ENCODE measurements at regions not wholly inside any gene's neighbourhood (a gene's known extent, or its start where the extent isn't known, plus 50 kb on each side); places are given as distances from the start of the nearest gene placed in this dataset.
A peak's percentile ranks its signal among the peaks of the same experiment; 100 is the strongest.

DNA sequence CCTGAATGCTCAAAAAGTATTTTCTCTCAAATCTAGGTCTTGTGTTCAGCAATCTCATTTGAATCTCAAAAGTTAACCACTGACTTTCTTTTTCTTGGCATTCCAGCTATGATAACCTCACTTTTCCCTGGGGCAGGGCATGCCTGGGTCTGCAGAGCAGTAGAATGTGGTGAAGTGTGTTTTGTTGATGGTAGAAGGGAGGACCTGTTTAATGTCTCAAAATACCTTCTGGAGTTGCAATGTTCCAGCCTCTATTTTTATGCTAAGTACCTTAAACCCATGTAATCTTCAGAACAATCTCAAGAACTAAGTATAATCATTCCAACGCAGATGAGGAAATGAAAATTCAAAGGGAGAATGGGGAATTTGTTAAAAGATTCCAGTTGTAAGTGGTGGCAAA is 82.1 kb upstream of the FUT8 start:
- Histone ChIP-seq H3K4me2 (ENCODE audit: low read length) (peak overlapping the region; percentile 45), H3K9ac (ENCODE audit: low read length) (no peak overlapping the region), H2BK120ac (ENCODE audit: insufficient read depth, low read length, poor library complexity) (peak overlapping the region; percentile 90), H3K4ac (ENCODE audit: low read depth, low read length) (no peak overlapping the region), H3K27ac (ENCODE audit: low read depth, low read length) (peak overlapping the region; percentile 84), H2BK5ac (ENCODE audit: low read depth, low read length, poor library complexity) (no peak overlapping the region), H4K91ac (ENCODE audit: low read depth, low read length) (peak overlapping the region; percentile 64), H3K4me3 (ENCODE audit: low read depth, low read length) (no peak overlapping the region), H3K9me3 (ENCODE audit: insufficient read depth, low read depth, low read length) (no peaks in the 10 kb centered on the region), H3K36me3 (ENCODE audit: control insufficient read depth in 1 of 2, insufficient read depth in 2 of 2, low read length in 2 of 2) (no peaks in the 10 kb centered on the region), H4K12ac (ENCODE audit: low read depth, low read length) (no peak overlapping the region), H3K79me2 (ENCODE audit: control insufficient read depth, insufficient read depth, low read length, poor library complexity) (peaks cover 3% of the 10 kb centered on the region), H2AK5ac (ENCODE audit: low read length) (no peak overlapping the region), H3K4me1 (ENCODE audit: control insufficient read depth in 1 of 2, insufficient read depth in 2 of 2, low read length in 2 of 2) (peaks cover 16 to 27% of the 10 kb centered on the region in 2 experiments), H3K14ac (ENCODE audit: low read length) (no peak overlapping the region), H3K27me3 (ENCODE audit: insufficient read depth, low read length) (no peaks in the 10 kb centered on the region), H2BK12ac (ENCODE audit: low read length) (no peak overlapping the region), H3K18ac (ENCODE audit: low read length) (no peak overlapping the region), H2AFZ (ENCODE audit: insufficient read depth, low read length, poor library complexity) (no peak overlapping the region), H4K8ac (ENCODE audit: low read depth, low read length) (no peak overlapping the region), H3K79me1 (ENCODE audit: low read length) (peaks cover 18% of the 10 kb centered on the region), H3K23ac (ENCODE audit: low read length) (no peak overlapping the region)
- WGBS (ENCODE audit: extremely low coverage, insufficient coverage, insufficient read length) = no CpG with 5 or more reads among the region's 1 CpG
- peak; percentile 85 to 94 for DNase-seq

DNA sequence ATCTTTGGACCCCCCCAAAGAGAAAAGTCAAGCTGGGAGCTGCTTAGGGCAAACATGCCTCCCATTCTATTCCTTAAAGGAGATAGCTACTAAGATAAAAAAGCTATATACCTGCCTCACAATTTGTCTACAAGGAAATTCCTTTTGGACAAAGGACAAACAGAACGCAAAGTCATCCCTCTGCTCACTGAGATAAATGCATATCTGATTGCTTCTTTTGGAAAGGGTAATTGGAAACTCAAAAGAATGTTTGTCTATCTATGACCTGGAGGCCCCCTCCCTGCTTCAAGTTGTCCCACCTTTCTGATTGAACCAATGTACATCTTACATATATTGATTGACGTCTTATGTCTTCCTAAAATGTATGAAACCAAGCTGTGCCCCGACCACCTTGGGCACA is 80.9 kb upstream of the FUT8 start:
- no CpG with 5 or more reads among the region's 3 CpGs for WGBS (ENCODE audit: extremely low coverage, insufficient coverage, insufficient read length)
- no peak overlapping the region for H2AFZ ChIP-seq (ENCODE audit: insufficient read depth, low read length, poor library complexity)
- no peak overlapping the region for H4K12ac ChIP-seq (ENCODE audit: low read depth, low read length)
- peak overlapping the region; percentile 16 for H2BK5ac ChIP-seq (ENCODE audit: low read depth, low read length, poor library complexity)
- H2AK5ac ChIP-seq (ENCODE audit: low read length) = no peak overlapping the region
- H3K4me1 ChIP-seq (ENCODE audit: control insufficient read depth in 1 of 2, insufficient read depth in 2 of 2, low read length in 2 of 2) = peaks cover 23 to 34% of the 10 kb centered on the region in 2 experiments
- H2BK12ac ChIP-seq (ENCODE audit: low read length) = no peak overlapping the region
- no peak overlapping the region for H4K91ac ChIP-seq (ENCODE audit: low read depth, low read length)
- H3K18ac ChIP-seq (ENCODE audit: low read length) = no peak overlapping the region
- H3K27ac ChIP-seq (ENCODE audit: low read depth, low read length) = no peak overlapping the region
- no peak overlapping the region for H3K23ac ChIP-seq (ENCODE audit: low read length)
- no peak overlapping the region for H2BK120ac ChIP-seq (ENCODE audit: insufficient read depth, low read length, poor library complexity)
- no peak overlapping the region for H3K4me2 ChIP-seq (ENCODE audit: low read length)
- H3K4ac ChIP-seq (ENCODE audit: low read depth, low read length) = no peak overlapping the region
- peaks cover 23% of the 10 kb centered on the region for H3K79me1 ChIP-seq (ENCODE audit: low read length)
- no peaks in the 10 kb centered on the region for H3K36me3 ChIP-seq (ENCODE audit: control insufficient read depth in 1 of 2, insufficient read depth in 2 of 2, low read length in 2 of 2)
- peaks cover 3% of the 10 kb centered on the region for H3K79me2 ChIP-seq (ENCODE audit: control insufficient read depth, insufficient read depth, low read length, poor library complexity)
- no peaks in the 10 kb centered on the region for H3K27me3 ChIP-seq (ENCODE audit: insufficient read depth, low read length)
- H3K9me3 ChIP-seq (ENCODE audit: insufficient read depth, low read depth, low read length) = no peaks in the 10 kb centered on the region
- no peak overlapping the region for H3K9ac ChIP-seq (ENCODE audit: low read length)
- no peak overlapping the region for H3K4me3 ChIP-seq (ENCODE audit: low read depth, low read length)
- no peak overlapping the region for H3K14ac ChIP-seq (ENCODE audit: low read length)
- no peak overlapping the region for H4K8ac ChIP-seq (ENCODE audit: low read depth, low read length)
- no peak for DNase-seq

DNA sequence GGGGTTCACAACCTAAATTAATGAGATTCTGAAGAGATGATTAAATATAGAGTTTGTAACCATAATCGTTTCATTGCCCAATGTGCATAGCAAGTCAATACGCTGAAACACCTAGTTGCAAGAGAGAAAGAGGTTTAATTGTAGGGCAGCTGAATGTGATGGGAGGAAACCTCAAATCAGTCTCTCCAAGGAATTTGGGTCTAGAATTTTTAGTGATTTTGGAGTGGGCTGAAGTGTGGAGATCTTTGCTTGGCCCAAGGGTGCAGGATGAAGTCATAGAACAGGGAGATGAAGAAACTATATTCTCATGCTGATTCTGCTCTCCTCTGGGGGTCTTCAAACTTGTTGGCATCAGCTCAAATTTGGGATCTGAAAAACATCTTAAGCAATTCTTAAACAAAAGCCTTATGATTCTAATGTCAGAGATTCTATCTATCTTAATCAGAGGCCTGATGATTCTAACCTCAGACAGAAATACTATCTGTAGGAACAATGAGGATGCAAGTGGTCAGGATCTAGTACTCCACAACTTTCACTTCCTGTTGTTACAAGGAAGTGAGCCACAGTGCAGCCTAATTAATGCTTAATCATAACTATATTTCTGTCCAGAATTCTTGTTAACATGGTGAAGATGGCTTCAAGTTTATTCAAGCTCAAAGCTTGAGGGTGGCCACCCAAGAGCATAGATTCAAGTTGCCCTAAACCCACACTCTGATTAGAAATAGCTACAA is 80.2 kb upstream of the FUT8 start:
- Histone ChIP-seq H3K79me1 (ENCODE audit: low read length) (peaks cover 23% of the 10 kb centered on the region), H3K18ac (ENCODE audit: low read length) (no peak overlapping the region), H2AFZ (ENCODE audit: insufficient read depth, low read length, poor library complexity) (no peak overlapping the region), H2AK5ac (ENCODE audit: low read length) (no peak overlapping the region), H3K23ac (ENCODE audit: low read length) (no peak overlapping the region), H3K4ac (ENCODE audit: low read depth, low read length) (no peak overlapping the region), H3K9ac (ENCODE audit: low read length) (no peak overlapping the region), H3K14ac (ENCODE audit: low read length) (no peak overlapping the region), H4K8ac (ENCODE audit: low read depth, low read length) (no peak overlapping the region), H2BK5ac (ENCODE audit: low read depth, low read length, poor library complexity) (no peak overlapping the region), H3K9me3 (ENCODE audit: insufficient read depth, low read depth, low read length) (no peaks in the 10 kb centered on the region), H4K91ac (ENCODE audit: low read depth, low read length) (peak overlapping the region; percentile 19), H2BK120ac (ENCODE audit: insufficient read depth, low read length, poor library complexity) (no peak overlapping the region), H3K27ac (ENCODE audit: low read depth, low read length) (no peak overlapping the region), H3K4me1 (ENCODE audit: control insufficient read depth in 1 of 2, insufficient read depth in 2 of 2, low read length in 2 of 2) (peaks cover 23 to 34% of the 10 kb centered on the region in 2 experiments), H3K27me3 (ENCODE audit: insufficient read depth, low read length) (no peaks in the 10 kb centered on the region), H3K36me3 (ENCODE audit: control insufficient read depth in 1 of 2, insufficient read depth in 2 of 2, low read length in 2 of 2) (no peaks in the 10 kb centered on the region), H3K4me3 (ENCODE audit: low read depth, low read length) (no peak overlapping the region), H3K4me2 (ENCODE audit: low read length) (no peak overlapping the region), H4K12ac (ENCODE audit: low read depth, low read length) (no peak overlapping the region), H3K79me2 (ENCODE audit: control insufficient read depth, insufficient read depth, low read length, poor library complexity) (peaks cover 3% of the 10 kb centered on the region), H2BK12ac (ENCODE audit: low read length) (no peak overlapping the region)
- WGBS (ENCODE audit: extremely low coverage, insufficient coverage, insufficient read length) = no CpG with 5 or more reads among the region's 2 CpGs
- peak in 1 of 2 donors; percentile 23 for DNase-seq

DNA sequence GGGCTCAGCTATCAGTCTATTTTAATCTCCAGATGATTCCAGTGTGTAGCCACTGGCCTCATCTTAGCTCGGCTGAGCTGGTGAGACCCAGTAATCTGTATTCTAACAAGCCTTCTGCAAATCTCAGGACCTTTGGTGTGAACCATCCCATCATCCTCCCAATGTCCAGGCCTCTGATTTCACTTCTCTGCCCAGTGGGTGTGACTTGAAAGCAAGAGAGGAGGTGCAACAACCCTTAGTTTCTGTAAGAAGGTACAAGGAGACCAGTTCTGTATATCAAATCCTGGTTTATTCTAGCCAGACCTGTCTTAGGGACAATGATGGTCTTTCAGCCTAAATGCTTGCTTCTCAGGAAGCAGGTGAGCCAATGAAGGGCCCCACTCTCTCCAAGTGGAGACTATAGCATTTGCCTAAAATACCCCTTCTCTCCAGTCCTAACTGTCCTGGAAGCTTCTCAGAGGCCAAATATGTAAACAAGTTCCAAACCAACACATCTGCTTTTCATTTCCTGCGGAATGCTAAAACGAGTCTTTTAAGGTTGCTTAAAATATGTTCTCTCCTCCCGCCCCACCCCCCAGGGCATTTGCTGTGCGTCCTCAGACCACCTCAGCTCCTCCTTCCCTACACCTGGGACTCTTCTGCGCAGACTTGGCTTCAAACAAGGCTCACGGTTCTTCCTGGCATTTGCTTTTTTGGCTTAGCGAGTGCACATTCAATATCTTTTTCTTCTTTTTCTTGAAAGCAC is 78.4 kb upstream of the FUT8 start:
- H3K4ac ChIP-seq (ENCODE audit: low read depth, low read length) = no peak overlapping the region
- peak overlapping the region; percentile 19 for H2BK12ac ChIP-seq (ENCODE audit: low read length)
- no peak overlapping the region for H3K4me3 ChIP-seq (ENCODE audit: low read depth, low read length)
- H3K79me1 ChIP-seq (ENCODE audit: low read length) = peaks cover 23% of the 10 kb centered on the region
- H3K27me3 ChIP-seq (ENCODE audit: insufficient read depth, low read length) = no peaks in the 10 kb centered on the region
- no peak overlapping the region for H2AK5ac ChIP-seq (ENCODE audit: low read length)
- no peaks in the 10 kb centered on the region for H3K9me3 ChIP-seq (ENCODE audit: insufficient read depth, low read depth, low read length)
- no peak overlapping the region for H2AFZ ChIP-seq (ENCODE audit: insufficient read depth, low read length, poor library complexity)
- H3K14ac ChIP-seq (ENCODE audit: low read length) = peak overlapping the region; percentile 33
- peaks cover 3% of the 10 kb centered on the region for H3K79me2 ChIP-seq (ENCODE audit: control insufficient read depth, insufficient read depth, low read length, poor library complexity)
- H3K9ac ChIP-seq (ENCODE audit: low read length) = no peak overlapping the region
- WGBS (ENCODE audit: extremely low coverage, insufficient coverage, insufficient read length) = no CpG with 5 or more reads among the region's 8 CpGs
- H3K4me1 ChIP-seq (ENCODE audit: control insufficient read depth in 1 of 2, insufficient read depth in 2 of 2, low read length in 2 of 2) = peaks cover 23 to 34% of the 10 kb centered on the region in 2 experiments
- H3K4me2 ChIP-seq (ENCODE audit: low read length) = peak overlapping the region; percentile 49
- DNase-seq = peak; percentile 82 to 95
- peak overlapping the region; percentile 3 for H2BK120ac ChIP-seq (ENCODE audit: insufficient read depth, low read length, poor library complexity)
- H4K91ac ChIP-seq (ENCODE audit: low read depth, low read length) = peak overlapping the region; percentile 3
- H3K18ac ChIP-seq (ENCODE audit: low read length) = no peak overlapping the region
- H3K36me3 ChIP-seq (ENCODE audit: control insufficient read depth in 1 of 2, insufficient read depth in 2 of 2, low read length in 2 of 2) = no peaks in the 10 kb centered on the region
- peak overlapping the region; percentile 76 for H2BK5ac ChIP-seq (ENCODE audit: low read depth, low read length, poor library complexity)
- H3K23ac ChIP-seq (ENCODE audit: low read length) = no peak overlapping the region
- peak overlapping the region; percentile 6 for H4K8ac ChIP-seq (ENCODE audit: low read depth, low read length)
- no peak overlapping the region for H4K12ac ChIP-seq (ENCODE audit: low read depth, low read length)
- peak overlapping the region; percentile 72 for H3K27ac ChIP-seq (ENCODE audit: low read depth, low read length)

Data from trophoblast cell (in vitro differentiated cells and primary cell).